HG03520 (cell line): ENCODE measurements at regions not wholly inside any gene's neighbourhood (a gene's known extent, or its start where the extent isn't known, plus 50 kb on each side); places are given as distances from the start of the nearest gene placed in this dataset.

Experiments
- ATAC-seq: cut with Tn5 transposase; IDR thresholded peaks from one replicate; pipeline ENCODE4 v1.9.1; 2021; ENCODE audit warnings: mild to moderate bottlenecking, moderate library complexity; ENCODE audit not compliant: unreplicated experiment

DNA sequence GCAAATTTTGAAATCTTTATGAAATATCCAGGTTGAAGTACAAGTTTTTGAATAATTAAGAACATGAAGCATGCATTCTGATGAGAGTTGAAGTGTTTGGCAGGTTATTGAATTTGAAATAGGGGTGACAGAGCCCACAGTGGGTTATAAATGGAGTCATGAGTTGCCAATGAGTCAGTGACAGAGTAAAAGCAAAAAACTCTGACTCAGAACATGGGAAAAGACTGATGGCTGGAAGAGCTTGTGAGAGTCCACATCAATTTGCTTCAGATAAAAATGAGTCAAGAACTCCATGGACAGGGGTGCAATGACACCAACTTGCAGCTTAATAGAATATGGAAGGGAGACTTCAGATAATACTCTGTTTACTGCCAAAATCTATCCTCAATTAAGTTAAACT, 105.3 kb downstream of the SLC6A15 start:
- no peak for ATAC-seq

DNA sequence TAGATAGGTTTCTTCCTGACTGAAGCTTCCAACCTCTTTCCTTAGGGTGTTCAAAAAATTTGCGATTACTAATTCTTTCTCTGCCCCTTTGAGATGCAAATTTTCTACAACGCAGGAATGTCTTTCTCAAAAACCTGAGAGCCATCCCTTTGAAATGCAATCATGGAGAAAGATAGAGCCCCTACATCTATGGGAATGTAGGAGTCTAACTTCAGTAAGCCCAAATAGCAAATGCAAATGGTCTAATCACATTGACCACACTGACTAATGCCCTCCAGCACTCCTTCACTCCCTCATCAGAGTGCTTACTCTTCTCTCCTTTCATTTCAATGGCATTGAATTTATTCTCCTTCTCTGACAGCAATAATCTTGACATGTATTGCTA, 107.1 kb downstream of the SLC6A15 start:
- ATAC-seq: no peak

DNA sequence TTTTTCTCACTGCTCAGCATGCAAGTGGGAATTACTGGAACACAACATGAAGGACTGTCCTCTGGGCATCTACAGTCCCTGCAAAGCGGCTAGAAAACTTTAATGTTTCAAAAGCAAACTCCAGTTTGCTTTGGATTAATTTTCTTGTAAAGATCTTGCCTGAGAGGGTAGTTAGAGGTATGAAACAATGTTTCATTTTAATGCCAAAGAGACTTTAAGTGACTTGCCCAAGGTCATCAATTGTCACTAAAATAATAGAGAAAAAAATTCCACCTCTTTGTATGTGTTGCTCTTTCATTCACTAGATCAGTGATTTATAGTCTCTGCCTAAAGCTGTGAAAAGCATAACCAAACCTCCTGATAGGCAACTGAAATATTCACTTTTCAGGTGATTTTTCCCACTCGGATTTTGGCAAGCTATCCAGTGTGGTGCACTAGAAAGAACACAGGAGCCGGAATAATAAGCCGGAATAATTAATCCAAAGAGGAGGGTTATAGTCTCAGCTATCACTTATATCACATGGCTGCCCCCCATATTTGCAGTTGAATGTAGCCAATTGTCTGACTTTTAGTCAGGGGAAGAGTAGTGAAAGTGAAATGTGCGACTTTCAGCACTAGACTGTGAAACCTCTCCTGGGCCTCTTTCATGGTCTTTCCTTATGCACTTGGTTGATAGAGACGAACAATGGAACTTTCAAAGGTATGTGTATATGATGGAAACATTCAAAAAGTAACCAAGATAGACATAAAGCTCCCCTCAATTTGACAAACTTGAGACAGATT, 107.7 kb downstream of the SLC6A15 start:
- no peak for ATAC-seq

DNA sequence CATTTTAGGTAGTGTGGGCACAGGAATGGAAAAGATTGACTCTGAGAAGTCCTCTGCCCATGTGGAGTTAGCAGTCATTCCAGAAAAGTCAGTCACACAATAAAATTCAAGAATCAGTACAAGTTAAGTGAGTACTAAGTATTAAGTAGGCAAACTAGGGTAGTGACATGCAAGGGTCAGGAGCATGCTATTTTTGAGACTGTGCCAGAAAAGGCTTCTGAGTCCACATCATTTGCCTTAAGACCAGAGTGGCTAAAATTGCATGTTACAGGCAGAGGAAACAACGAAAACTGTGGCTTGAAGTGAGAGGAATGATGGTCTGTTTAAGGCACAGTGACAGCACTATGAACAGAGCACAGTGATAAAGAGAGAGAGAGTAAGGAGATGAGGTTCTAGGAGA, 108.9 kb downstream of the SLC6A15 start:
- no peak for ATAC-seq

DNA sequence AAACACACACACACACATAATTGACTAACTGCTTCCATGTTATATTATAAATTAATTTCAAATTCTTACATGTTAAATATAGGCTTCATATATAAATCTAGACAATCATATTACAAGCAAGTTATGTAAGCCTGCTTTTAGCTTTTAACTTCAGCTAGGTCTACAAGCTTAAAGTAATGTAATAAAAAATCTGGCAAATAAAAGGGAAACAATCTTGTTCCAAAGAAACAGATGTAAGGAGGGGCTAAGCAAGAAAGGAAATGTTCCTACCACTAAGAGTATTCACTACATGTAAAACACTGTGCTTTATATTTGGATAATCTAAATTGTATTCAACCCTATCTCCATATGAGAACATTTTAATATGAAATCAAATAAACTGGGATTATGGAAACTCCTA, 110.4 kb downstream of the SLC6A15 start:
- no peak for ATAC-seq

DNA sequence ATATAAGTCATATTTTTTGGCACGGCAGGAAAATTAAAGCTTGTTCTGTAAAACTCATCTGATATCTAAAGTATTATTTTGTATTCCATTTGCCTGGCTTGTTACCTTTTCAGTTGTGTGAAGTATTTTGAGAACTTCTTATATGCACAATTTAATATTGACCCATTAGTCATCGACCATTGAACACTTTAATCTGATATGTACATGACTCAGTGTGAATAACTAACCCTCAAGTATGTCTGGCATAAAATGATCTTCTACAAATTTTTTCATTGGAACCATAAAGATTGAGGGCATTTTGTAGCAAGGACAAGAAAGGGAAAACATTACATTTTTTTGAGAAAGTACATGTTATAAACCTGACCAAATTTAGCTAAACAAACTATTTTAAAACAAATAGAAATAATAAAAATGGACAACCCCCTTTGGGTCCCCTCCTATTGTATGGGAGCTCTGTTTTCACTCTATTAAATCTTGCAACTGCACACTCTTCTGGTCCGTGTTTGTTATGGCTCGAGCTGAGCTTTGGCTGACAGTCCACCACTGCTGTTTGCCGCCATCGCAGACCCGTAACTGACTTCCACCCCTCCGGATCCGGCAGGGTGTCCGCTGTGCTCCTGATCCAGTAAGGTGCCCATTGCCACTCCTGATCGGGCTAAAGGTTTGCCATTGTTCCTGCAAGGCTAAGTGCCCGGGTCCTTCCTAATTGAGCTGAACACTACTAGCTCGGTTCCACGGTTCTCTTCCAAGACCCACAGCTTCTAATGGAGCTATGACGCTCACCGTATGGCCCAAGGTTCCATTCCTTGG, 118.8 kb downstream of the SLC6A15 start:
- ATAC-seq: no peak

DNA sequence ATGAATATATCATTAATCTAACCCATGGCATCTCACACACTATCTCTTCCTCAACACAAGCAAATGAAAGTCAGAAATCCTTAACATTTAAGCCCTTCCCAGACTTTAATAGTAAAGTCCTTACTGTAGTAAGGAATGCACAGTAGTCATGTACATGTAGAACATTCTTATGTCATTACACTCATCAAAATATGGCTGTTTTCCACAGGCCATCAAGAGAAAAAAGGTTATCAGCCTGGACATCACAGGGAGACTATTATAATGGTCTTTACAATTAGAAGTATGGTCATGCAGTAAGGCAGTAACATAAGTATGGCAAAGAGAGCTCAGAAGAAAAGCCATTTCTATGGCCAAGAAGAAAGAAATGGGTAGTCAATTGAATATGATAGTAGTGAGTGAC, 121.2 kb downstream of the SLC6A15 start:
- no peak for ATAC-seq

DNA sequence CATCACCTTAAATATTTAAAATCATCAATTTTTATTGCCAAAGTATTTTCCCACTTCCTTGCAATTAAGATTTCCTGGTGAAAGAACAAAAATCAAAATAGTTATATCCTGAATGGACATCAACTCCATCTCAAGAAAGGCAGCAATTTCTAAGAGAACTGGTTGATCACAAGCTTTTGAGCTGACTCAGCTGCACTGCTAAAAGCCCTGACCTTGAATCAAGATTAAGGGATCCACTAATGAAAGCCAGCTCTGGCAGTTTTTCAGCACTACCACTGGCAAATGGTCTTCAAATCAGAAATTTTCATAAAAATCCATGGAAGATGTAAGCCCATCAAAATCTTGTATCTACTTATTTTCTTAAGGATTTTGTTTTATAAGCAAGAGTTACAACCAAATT, 123.4 kb downstream of the SLC6A15 start:
- no peak for ATAC-seq

DNA sequence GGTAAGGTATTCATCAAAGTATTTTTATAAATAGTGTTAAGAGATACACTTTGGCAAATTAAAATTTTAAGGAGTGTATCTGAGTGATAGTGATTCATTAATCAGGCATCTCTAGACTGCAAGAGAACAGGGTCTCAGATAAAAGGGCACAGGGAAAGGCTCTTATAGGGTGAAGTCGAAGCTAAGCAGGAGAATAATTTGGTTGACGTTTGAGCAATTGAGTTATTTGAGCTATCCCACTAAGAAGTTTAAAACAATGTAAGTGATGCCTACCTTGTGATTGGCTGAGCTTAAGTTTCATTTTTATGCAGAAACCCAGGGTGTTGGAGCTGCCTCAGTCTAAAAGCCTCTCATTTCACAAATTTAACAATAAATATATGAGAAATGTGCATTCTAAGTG, 125.3 kb downstream of the SLC6A15 start:
- no peak for ATAC-seq

DNA sequence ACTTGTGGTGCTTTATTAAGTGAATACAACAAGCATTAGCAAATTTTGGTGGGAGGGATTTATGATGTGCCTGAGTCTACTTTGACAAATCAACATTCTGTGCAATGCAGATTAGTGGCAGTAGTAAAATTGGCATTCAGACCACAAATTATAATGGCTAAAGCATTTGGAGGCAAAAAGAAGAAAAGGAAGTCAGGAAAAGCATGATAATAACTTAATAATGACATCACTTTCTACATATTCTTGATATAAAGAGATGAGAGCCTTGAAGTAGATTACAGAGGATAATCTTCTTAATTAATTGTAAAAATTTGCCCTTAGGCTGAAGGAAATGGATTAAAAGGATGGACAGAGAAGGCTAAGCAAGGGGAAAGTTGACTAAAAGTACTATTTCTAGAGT, 126.0 kb downstream of the SLC6A15 start:
- no peak for ATAC-seq

DNA sequence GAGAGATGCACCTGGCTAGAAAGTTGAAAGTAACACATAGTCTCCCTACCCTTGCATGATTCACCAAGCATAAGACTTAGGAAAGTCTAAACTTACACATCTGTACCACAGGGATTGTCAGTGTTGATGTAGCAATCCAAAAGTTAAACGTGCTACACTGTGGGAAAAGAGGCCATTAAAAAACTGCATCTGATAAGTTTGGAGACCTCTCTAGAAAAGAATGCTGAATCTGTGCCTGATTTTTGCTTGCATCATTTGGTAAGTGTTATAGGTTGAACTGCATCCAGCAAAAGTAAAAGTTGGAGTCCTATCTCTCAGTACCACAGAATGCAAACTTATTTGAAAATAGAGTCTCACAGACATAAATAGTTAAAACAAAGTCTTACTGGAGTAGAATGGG, 126.6 kb downstream of the SLC6A15 start:
- no peak for ATAC-seq

DNA sequence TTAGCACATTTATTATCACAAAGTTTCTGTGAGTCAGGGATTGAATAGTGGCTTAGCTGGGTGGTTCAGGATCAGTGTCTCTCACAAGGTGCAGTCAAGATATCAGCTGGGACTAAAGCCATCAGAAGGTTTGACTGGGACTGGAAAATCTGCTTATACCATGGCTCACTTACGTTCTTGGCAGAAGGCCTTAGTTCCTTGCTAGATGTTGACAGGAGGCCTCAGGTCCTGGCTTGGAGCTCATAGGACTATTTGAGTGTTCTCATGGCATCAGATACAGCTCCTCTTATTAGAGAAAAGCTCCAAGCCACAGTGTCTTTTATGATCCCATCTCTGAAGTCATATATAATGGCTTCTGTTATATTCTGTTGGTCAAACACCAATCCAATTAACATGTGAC, 127.3 kb downstream of the SLC6A15 start:
- no peak for ATAC-seq

DNA sequence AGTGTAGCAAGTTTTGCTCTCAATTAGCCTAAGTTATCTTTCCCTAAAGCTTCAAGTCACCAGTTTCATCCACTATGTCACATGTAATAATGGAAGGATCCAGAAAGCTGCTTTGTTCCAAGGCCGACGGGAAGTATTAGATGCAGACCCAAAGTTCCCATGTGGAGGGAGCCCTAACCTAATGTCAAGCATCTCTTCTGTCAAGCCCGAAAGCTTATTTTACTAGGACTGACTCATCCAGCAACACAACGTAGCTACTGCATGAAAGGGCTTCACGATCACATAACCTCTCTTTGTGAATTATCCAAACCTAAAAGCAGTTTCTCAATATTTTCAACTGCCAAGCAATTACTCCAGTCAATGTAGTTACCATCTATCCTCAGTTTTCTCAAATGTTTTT, 133.4 kb downstream of the SLC6A15 start:
- ATAC-seq: no peak

DNA sequence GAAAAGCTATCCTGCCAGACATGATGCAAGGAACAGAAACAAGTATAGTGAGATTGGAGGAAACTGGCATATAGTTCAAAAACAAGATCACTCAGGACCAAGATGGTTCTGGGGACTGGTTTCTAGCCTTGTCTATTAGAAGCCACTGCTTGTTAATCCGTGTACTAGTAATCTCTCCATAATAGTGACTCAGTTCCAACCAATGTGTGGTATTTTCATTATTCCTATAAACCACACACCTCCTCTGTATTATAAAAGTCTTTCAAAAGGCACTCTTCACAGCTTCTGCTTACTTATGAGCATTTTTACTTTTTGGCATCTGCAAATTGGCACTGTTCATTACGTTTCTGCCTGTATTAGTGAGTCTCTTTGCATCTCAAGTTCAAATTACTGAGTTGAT, 140.3 kb downstream of the SLC6A15 start:
- ATAC-seq: no peak

DNA sequence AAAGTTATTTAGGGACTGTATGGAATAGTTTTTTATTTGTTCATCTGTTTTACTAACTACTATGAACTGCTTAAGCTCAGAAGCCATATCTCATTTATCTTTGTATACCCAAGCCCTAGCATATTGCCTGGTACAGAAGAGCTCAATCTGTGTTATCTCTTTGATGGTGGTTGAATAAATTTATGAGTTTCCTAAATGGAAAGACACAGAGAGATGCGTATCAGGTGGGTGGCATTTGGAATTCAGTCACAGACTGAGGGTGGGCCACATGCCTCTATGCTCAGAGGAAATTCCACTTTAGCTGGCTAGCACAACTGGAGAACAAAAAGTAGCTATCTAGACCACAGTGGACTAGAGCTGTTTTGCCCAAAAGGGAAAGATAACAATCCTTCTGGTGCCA, 145.5 kb downstream of the SLC6A15 start:
- ATAC-seq: no peak

DNA sequence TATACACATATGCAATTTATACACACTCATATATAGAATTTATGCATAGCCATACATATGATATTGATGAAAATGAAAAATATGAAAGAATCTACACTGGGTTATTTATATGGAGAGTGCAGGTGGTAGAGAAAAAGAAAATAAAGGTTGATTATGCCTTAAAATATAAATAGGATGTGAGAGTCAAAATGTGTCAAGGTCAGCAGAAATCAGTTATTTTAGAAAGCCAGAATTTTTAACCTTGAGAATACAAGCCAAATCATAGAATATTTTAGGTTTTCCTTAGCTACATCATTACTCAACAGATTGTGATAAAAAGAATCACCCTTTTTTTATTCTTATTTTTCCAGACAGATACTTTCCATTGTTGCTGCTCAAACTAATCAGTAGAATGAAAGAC, 146.2 kb downstream of the SLC6A15 start:
- ATAC-seq: no peak

DNA sequence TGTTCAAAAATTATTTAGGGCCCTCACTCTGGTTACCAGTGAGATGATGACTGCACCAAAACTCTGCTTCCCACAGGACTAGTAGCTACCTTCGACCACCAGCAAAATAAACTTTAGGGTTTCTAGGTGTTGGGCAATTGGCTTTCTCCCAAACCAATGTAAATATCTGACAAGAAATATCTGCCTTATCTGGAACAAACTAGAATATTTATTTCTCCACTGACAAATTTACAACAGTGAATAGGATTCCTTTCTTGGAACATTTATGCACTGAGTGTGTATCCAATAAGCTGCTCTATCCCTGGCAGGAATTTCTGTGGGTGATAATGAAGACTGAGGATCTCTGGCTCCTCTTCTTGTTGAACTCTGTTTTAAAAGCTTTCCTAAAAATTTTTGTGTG, 148.6 kb downstream of the SLC6A15 start:
- no peak for ATAC-seq

DNA sequence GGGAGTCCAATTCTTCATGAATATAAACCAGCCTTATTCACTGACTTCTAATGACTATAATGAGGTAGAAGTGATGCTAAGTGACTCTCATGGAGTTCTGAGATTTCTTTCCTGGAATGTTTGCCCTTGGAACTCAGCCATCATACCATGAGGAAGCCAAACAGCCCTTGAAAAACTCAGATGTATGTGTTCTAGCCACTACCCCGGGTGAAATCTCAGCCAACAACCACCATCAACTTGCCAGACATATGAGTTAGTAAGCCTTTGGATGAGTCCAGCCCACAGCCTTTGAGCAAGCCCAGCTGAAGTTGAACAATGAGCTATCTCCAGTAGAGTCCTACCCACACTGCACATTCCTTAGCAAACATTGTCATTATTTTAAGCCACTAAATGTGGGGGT, 149.5 kb downstream of the SLC6A15 start:
- no peak for ATAC-seq

DNA sequence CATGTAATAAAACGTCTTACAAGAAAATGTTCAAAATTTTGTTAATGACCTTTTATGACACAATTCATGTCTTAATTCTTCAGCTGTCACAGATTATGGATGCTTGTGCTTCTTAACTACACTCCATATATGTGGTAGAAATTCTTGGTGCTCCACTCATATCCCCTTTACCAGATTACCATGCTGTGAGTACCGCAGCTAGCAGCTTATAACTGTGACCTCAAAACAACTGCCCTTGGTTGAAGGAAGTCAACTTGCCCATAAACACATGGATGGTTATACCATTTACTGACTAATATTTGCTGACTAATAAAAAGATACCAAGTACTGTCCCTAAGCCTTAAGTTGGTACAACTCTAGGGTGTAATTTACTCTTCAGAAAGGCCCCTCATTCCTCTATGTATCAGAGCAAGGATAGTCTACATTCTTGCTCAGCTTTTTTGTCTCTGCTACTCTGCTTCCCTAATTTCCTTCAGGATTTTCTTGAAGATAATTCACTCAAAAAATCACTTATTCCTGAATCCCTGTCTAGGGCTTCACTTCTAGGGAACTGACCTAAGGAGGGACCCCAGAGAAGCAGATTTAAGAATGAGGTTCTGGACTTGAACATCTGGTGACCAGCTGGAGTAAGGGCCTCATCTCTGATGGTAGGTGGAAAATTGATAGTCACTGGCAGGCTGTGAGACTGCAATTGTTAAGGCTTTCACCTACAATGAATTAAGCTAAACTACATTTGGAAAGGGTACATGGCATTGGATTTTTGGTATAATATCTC, 152.3 kb downstream of the SLC6A15 start:
- ATAC-seq: no peak

DNA sequence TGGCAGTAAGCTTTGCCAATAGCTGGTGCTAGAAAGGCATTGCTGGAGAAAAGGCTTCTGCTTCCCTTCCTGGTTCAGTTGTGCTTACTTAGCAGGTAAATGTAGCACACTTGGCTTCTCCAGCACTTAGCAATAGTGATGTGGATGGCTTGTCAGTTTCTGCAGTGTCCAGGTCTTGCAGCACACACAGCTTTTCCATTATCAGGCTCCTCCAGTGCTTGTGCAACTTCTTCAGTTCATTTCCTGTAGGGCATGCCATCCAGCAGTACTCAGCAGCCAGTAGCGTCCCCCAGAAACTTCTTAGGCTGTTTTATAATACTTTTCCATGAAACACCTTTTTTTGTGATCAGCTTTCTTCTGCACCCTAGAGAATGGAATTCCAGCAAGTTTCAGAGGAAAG, 154.6 kb downstream of the SLC6A15 start:
- ATAC-seq: no peak

DNA sequence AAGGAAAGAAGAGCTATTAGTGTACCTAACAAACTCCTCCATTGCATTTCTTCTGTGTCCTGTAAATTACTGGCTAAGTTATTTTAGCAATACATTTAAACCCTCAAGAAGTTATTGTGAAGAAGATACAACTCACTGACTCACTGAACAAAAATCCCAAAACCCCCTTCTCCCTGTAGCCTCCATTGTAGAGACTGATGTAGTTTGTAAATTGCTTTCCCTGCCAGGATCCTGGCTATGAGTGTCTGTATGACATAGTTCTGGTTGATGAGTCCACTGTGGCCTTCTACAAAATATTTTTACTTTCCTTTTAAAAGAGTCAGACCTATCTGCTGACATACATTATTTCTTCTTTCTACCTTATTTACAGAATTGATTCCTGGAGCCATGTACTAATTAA, 155.6 kb downstream of the SLC6A15 start:
- no peak for ATAC-seq

DNA sequence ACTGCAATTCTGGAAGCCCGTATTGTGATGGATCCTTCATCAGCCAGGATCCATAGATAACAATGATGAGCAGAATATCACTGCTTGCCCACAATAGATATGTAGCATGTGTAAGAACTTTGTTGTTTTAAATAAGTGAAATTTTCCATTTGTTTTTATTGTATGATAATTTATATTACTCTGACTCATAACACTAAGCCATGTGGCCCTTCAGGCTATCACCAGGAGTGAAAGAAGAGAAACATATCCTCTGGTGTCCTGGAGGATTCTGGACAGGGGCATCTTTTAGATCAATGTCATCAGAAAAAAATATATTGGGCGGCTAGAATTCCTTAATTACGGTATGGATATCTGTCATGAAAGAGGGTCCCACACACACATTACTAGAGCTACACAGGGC, 167.5 kb downstream of the SLC6A15 start:
- no peak for ATAC-seq
